SU-DHL-6 (cell line): ENCODE measurements at regions not wholly inside any gene's neighbourhood (a gene's known extent, or its start where the extent isn't known, plus 50 kb on each side); places are given as distances from the start of the nearest gene placed in this dataset.
"Not testable (repeated sequence)": the region's sequence is repeated elsewhere in the genome, so short reads cannot be mapped to it uniquely, and the experiment has no call there.

Experiments
- H2AFZ ChIP-seq: fragments of 200-600 bp; sonication (generic); 2 replicates; pipeline ENCODE4 v1.6.1; 2014; ENCODE audit warnings: low read depth, mild to moderate bottlenecking, moderate library complexity, mixed read lengths, antibody characterized with exemption, low read length; ENCODE audit not compliant: severe bottlenecking
- H3F3A ChIP-seq: fragments of 200-600 bp; shearing (Covaris generic); 2 replicates; pipeline ENCODE4 v1.6.0; 2016; ENCODE audit warnings: antibody characterized with exemption, mild to moderate bottlenecking; ENCODE audit not compliant: insufficient read depth
- H3K27ac ChIP-seq: fragments of 200-600 bp; sonication (generic); 2 replicates; pipeline ENCODE4 v1.5.1; 2016; ENCODE audit warnings: low read depth, mild to moderate bottlenecking, low read length, moderate library complexity, mixed read lengths
- H3K27me3 ChIP-seq: fragments of 200-600 bp; sonication (generic), shearing (Covaris generic); 2 replicates; pipeline ENCODE4 v1.6.0; 2014; ENCODE audit warnings: mild to moderate bottlenecking, low read length
- H3K36me3 ChIP-seq: fragments of 200-600 bp; sonication (generic); 2 replicates; pipeline ENCODE4 v1.6.1; 2014; ENCODE audit warnings: mild to moderate bottlenecking, low read length, mixed read lengths
- H3K4me2 ChIP-seq: fragments of 300-600, 200-600 bp; shearing (Covaris generic), sonication (generic); 2 replicates; pipeline ENCODE4 v1.6.0; 2014; ENCODE audit warnings: low read length, low read depth, mild to moderate bottlenecking; ENCODE audit not compliant: poor library complexity, severe bottlenecking
- H3K4me3 ChIP-seq: fragments of 200-600 bp; sonication (generic); 2 replicates; pipeline ENCODE4 v1.5.1; 2014; ENCODE audit warnings: antibody characterized with exemption, low read length, mild to moderate bottlenecking, mixed read lengths; ENCODE audit not compliant: insufficient read depth, poor library complexity, severe bottlenecking
- H3K79me2 ChIP-seq: fragments of 200-600 bp; sonication (generic); 2 replicates; pipeline ENCODE4 v1.6.1; 2014; ENCODE audit warnings: mild to moderate bottlenecking, low read length, moderate library complexity; ENCODE audit not compliant: insufficient read depth
- H3K9ac ChIP-seq: fragments of 200-600 bp; sonication (generic); 2 replicates; pipeline ENCODE4 v1.7.0; 2014; ENCODE audit warnings: mild to moderate bottlenecking, low read length
- H3K9me2 ChIP-seq: fragments of 200-600 bp; sonication (generic); replicated peaks from 2 replicates; pipeline ENCODE4 v1.6.1; 2014; ENCODE audit warnings: low read length; ENCODE audit not compliant: insufficient read depth
- H3K9me3 ChIP-seq: fragments of 200-600 bp; sonication (generic); 2 replicates; pipeline ENCODE4 v1.6.1; 2014; ENCODE audit warnings: low read length, mixed read lengths; ENCODE audit not compliant: insufficient read depth
- H4K20me1 ChIP-seq: fragments of 200-600 bp; sonication (generic); 2 replicates; pipeline ENCODE4 v1.6.1; 2014; ENCODE audit warnings: low read depth, mild to moderate bottlenecking, antibody characterized with exemption, low read length, moderate library complexity, mixed read lengths
- CTCF ChIP-seq: fragments of 200-600 bp; sonication (generic); IDR thresholded peaks from one replicate; pipeline ENCODE4 v1.5.1; 2017; ENCODE audit warnings: antibody characterized with exemption, mild to moderate bottlenecking, low read length, moderate library complexity; ENCODE audit not compliant: insufficient read depth, poor library complexity, severe bottlenecking
- EZH2phosphoT487 ChIP-seq: fragments of 200-600 bp; sonication (generic), shearing (Covaris generic); conservative IDR thresholded peaks from 2 replicates; pipeline ENCODE4 v1.6.1; 2018; ENCODE audit warnings: mild to moderate bottlenecking, antibody characterized with exemption, low read length, moderate library complexity, mixed read lengths

- no peak overlapping the region for H3K9ac ChIP-seq
- no peak overlapping the region for H3K4me3 ChIP-seq
- TF ChIP-seq CTCF (no peak), EZH2phosphoT487 (no peak)
- H3K27me3 ChIP-seq, result no peaks in the 10 kb centered on the region
- no peaks in the 10 kb centered on the region for H3K9me2 ChIP-seq
- H3K4me2 ChIP-seq, result no peak overlapping the region
- H4K20me1 ChIP-seq, result no peaks in the 10 kb centered on the region
- H3K9me3 ChIP-seq, result no peaks in the 10 kb centered on the region
- no peaks in the 10 kb centered on the region for H3K79me2 ChIP-seq
- H3F3A ChIP-seq, result no peaks in the 10 kb centered on the region
- no peak overlapping the region for H3K27ac ChIP-seq
- no peaks in the 10 kb centered on the region for H3K36me3 ChIP-seq
- H2AFZ ChIP-seq, result no peak overlapping the region
Measured at GRCh38 chr15:29514926-29515325, 245.3 kb upstream of the NSMCE3 start.

GRCh38 chr15:29511663-29512062 is 242.0 kb upstream of the NSMCE3 start:
- H3K9ac ChIP-seq, result no peak overlapping the region
- TF ChIP-seq EZH2phosphoT487 (no peak), CTCF (no peak)
- no peaks in the 10 kb centered on the region for H3F3A ChIP-seq
- H3K9me3 ChIP-seq, result no peaks in the 10 kb centered on the region
- no peaks in the 10 kb centered on the region for H3K9me2 ChIP-seq
- no peaks in the 10 kb centered on the region for H4K20me1 ChIP-seq
- H3K36me3 ChIP-seq, result no peaks in the 10 kb centered on the region
- H3K27ac ChIP-seq, result no peak overlapping the region
- H3K4me3 ChIP-seq, result no peak overlapping the region
- H3K79me2 ChIP-seq, result no peaks in the 10 kb centered on the region
- no peaks in the 10 kb centered on the region for H3K27me3 ChIP-seq
- no peak overlapping the region for H2AFZ ChIP-seq
- H3K4me2 ChIP-seq, result no peak overlapping the region

- H3K9ac ChIP-seq, H3K9me2 ChIP-seq, H3F3A ChIP-seq, H3K36me3 ChIP-seq, H3K4me3 ChIP-seq, H3K27ac ChIP-seq, H3K27me3 ChIP-seq, H3K9me3 ChIP-seq, H2AFZ ChIP-seq, H3K4me2 ChIP-seq, H3K79me2 ChIP-seq, H4K20me1 ChIP-seq: not testable (repeated sequence)
Measured at GRCh38 chr15:29505535-29505934, 235.9 kb upstream of the NSMCE3 start.

- H3F3A ChIP-seq, result no peaks in the 10 kb centered on the region
- H3K9ac ChIP-seq, result no peak overlapping the region
- no peaks in the 10 kb centered on the region for H3K9me3 ChIP-seq
- H4K20me1 ChIP-seq, result no peaks in the 10 kb centered on the region
- H3K9me2 ChIP-seq, result no peaks in the 10 kb centered on the region
- H3K36me3 ChIP-seq, result no peaks in the 10 kb centered on the region
- H3K79me2 ChIP-seq, result no peaks in the 10 kb centered on the region
- H2AFZ ChIP-seq, result no peak overlapping the region
- H3K27me3 ChIP-seq, result no peaks in the 10 kb centered on the region
- no peak overlapping the region for H3K4me3 ChIP-seq
- no peak overlapping the region for H3K4me2 ChIP-seq
- H3K27ac ChIP-seq, result no peak overlapping the region
- TF ChIP-seq CTCF, result no peak
Measured at GRCh38 chr15:29490747-29491471, 221.3 kb upstream of the NSMCE3 start.
